Right lung (tissue), 2 donors: ENCODE measurements at regions not wholly inside any gene's neighbourhood (a gene's known extent, or its start where the extent isn't known, plus 50 kb on each side); places are given as distances from the start of the nearest gene placed in this dataset.
"Not testable (repeated sequence)": the region's sequence is repeated elsewhere in the genome, so short reads cannot be mapped to it uniquely, and the experiment has no call there.

Experiments used
- DNase-seq, 2 donors: peaks; one replicate each; pipeline ENCODE4 v3.0.0-alpha.2; 2013

DNA sequence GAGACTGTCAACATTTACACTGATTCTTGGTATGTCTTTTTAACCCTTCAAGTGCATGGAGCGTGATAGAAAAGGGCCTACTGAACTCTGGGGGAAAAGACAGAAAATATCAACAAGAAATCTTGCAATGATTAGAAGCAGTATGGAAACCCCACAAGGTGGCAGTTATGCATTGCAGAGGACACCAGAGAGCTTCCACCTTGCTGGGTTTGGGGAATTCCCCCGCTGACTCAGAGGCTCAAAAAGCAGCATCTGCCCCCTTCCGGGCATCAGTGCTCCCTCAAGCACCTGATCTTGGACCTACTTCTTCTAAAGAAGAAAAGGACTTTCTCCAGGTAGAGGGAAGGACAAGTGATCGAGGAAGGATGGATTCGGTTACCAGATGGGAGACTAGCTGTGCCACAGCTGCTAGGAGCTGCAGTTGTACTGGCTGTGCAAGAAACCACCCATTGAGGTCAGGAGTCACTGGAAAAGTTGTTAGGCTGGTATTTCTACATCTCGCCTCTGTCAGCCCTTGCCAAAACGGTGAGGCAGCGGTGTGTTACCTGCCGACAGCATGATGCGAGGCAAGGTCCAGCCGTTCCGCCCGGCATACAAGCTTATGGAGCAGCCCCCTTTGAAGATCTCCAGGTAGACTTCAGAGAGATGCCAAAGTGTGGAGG is 102.8 kb upstream of the OSBPL11 start:
- DNase-seq = not testable (repeated sequence)

- DNase-seq = no peak
Observed at GRCh38 chr3:125715651-125716050, 120.4 kb upstream of the OSBPL11 start.

DNA sequence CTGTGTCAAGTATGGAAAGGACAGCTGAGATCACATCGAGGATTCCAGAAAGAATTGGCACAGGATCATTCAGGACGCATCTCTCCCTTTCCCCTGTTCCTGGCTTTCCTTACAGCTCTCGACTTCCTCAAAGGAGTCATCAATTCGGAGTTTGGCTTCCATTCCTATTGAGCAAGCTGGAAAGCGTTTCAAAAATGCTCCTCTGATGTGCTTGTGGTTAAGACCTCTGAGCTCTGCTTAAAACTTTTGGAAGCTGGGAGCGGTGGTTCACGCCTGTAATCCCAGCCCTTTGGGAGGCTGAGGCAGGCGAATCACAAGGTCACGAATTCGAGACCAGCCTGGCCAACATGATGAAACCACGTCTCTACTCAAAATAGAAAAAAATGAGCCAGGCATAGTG is 136.9 kb upstream of the OSBPL11 start:
- not testable (repeated sequence) for DNase-seq

- DNase-seq = not testable (repeated sequence)
Observed at GRCh38 chr3:125741991-125742718, 146.9 kb upstream of the OSBPL11 start.

DNA sequence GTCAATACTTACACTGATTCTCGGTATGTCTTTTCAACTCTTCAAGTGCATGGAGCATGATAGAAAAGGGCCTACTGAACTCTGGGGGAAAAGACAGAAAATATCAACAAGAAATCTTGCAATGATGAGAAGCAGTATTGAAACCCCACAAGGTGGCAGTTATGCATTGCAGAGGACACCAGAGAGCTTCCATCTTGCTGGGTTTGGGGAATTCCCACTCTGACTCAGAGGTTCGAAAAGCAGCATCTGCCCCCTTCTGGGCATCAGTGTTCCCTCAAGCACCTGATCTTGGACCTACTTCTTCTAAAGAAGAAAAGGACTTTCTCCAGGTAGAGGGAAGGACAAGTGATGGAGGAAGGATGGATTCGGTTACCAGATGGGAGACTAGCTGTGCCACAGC is 147.5 kb upstream of the OSBPL11 start:
- not testable (repeated sequence) for DNase-seq

DNA sequence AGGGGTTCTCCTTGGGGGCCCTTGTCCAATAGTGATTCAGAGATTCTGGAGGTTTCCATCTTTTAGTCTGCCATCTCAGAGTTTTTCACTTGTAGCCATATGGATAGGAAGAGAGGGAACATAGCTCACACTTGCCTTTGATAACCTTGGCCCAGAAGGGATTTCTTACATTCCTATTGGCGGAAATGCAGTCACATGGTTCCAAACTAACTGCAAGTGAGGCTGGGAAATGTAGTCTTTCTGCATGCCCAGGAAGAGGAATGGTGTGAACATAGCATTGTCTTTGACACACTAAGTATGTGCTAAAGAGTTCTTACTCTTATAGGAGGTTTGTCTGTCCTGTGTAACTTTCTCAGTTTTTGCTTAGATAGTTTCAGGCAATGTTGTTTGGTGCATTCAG is 161.8 kb upstream of the OSBPL11 start:
- DNase-seq = not testable (repeated sequence)

DNA sequence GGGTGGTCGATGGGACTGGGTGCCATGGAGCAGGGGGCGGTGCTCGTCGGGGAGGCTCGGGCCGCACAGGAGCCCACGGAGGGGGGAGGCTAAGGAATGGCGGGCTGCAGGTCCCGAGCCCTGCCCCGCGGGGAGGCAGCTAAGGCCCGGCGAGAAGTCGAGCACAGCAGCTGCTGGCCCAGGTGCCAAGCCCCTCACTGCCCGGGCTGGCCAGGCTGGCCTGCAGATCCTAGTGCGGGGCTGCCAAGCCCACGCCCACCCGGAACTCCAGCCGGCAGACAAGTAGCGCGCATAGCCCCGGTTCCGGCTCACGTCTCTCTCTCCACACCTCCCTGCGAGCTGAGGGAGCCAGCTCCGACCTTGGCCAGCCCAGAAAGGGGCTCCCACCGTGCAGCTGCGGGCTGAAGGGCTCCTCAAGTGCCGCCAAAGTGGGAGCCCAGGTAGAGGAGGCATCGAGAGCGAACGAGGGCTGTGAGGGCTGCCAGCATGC is 163.4 kb upstream of the OSBPL11 start:
- DNase-seq = not testable (repeated sequence)

- not testable (repeated sequence) for DNase-seq
Observed at GRCh38 chr3:125762601-125763000, 167.3 kb upstream of the OSBPL11 start.

GRCh38 chr3:125766285-125766826 is 171.1 kb upstream of the OSBPL11 start:
- DNase-seq = peak; percentile 57 to 61

- DNase-seq = not testable (repeated sequence)
Observed at GRCh38 chr3:125766931-125767330, 171.6 kb upstream of the OSBPL11 start.

- DNase-seq = no peak
Observed at GRCh38 chr3:125767641-125768040, 172.3 kb upstream of the OSBPL11 start.

GRCh38 chr3:125768821-125769220 is 173.5 kb upstream of the OSBPL11 start:
- DNase-seq = not testable (repeated sequence)

DNA sequence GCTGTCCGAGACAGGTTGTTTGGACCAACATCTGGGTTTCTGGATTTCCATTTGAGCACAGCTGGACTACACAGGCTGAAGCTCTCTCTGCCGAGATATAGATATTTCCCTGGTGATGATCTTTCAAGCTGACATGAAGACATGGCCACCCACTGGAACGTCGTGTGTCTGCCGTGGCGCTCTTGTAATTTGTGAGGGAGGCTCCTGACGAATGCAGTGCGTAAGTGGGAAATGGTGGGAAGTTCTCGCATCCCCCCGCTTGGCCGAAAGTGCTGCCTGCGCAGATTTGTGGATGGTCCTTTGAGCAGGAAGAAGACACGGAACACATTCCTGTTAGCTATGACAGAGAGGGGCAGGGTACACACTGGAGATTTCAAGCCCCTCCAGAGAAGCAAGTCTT is 176.2 kb upstream of the OSBPL11 start:
- not testable (repeated sequence) for DNase-seq

GRCh38 chr3:125774433-125775034 is 179.2 kb upstream of the OSBPL11 start:
- DNase-seq = not testable (repeated sequence)

- DNase-seq = not testable (repeated sequence)
Observed at GRCh38 chr3:125775106-125775505, 179.8 kb upstream of the OSBPL11 start.

GRCh38 chr3:125775606-125776294 is 180.5 kb upstream of the OSBPL11 start:
- not testable (repeated sequence) for DNase-seq

DNA sequence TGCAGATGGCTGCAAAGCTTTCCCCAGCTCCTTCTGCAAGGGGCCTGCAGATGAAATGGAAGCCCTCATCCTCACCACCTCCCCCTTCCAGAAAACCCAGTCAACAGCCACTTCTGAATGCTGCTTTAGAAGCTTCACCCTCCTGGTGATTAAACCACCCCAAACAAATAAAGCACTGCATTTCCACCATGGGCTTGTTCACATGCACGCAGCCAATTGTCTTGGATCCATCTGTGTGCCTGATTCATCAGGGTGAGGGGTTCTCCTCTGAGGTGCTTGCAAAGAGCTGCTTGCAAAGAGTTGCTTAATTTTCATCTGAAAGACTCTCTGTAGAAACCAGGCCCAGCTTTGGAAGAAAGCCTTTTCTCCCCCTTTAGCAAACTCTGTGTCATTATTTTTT is 184.0 kb upstream of the OSBPL11 start:
- DNase-seq = not testable (repeated sequence)

DNA sequence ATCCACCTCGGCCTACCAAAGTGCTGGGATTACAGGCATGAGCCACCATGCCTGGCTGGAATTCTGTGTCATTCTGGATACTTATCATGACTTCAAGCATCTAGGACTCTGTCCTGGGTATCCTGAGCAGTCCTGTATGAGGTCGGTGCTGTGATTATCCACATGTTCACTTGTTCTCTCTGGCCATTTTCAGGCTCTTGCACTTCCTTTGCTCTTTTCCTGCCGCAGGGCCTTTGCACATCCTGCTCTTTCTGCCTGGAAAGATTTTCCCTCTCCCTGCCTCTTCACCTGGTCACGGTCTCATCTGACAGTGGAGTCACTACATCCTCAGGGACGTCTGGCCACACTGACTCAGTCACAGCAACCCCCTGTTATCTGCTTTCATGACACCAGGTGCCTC is 184.6 kb upstream of the OSBPL11 start:
- not testable (repeated sequence) for DNase-seq

DNA sequence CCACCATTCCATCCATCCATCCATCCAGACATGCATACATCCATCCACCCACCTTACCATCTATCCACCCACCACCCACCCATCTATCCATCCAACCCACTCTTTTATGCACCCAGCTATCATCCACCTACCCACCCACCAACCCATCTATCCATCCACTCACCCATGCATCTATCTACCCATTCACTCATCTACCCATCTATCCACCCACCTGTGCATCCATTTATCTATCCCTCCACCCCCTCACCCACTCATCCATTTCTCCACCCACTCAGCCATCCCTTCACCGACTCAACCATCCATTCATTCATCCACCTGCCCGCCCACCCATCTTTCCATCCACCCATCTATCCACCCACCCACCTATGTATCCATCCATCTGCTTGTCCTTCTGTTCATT is 186.4 kb upstream of the OSBPL11 start:
- not testable (repeated sequence) for DNase-seq

DNA sequence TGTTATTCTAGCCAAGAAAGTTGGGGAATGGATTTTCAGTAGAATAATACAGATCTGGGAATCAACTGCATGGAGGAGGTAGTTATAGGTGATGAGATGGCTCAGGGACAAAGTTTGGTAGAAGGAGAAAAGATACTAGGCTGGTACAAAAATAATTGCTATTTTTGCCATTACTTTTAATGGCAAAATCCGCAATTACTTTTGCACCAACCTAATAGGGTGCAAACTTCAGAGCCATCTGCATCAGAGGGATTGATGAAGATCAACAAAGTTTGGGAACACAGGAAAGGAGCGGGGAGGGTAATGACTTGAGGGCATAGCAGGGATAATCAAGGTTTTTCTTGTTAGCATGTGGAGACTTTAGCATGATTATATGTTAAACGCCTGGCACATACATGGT is 178.7 kb upstream of the ROPN1B start:
- DNase-seq = not testable (repeated sequence)

DNA sequence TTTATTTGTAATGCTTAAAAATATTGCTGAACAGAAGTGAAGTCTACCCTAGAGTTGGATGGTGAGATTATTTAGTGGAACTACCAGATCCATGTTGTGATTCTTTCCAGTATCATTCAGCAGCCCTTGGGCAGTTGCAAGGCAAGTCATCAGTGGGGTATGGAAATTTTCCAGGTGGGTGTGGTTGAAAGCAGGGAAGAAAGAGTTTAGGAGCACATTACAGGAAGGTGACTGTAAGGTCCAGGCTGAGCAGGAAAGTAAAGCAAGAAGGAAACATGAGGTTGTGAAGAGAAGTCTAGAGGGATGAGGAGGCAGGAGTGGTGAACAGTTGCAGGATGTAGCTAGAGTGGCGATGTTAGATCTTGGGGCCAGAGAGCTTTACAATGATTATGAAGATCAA is 178.0 kb upstream of the ROPN1B start:
- DNase-seq = not testable (repeated sequence)

DNA sequence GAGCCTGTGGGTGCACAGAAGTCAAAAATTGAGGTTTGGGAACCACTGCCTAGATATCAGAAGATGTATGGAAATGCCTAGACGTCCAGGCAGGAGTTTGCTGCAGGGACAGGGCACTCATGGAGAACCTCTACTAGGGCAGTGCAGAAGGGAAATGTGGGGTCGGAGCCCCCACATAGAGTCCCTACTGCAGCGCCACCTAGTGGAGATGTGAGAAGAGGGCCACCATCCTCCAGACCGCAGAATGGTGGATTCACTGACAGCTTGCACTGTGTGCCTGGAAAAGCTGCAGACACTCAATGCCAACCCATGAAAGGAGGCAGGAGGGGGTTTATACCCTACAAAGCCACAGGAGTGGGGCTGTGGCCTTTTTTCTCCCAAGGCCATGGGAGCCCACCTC is 159.0 kb upstream of the ROPN1B start:
- DNase-seq = not testable (repeated sequence)
